ENCODE measurements at regions not wholly inside any gene's neighbourhood (a gene's known extent, or its start where the extent isn't known, plus 50 kb on each side); places are given as distances from the start of the nearest gene placed in this dataset.
"Not testable (repeated sequence)": the region's sequence is repeated elsewhere in the genome, so short reads cannot be mapped to it uniquely, and the experiment has no call there.

- peak; percentile 24 for DNase-seq
These were observed 189.3 kb downstream of the NPIPB11 start for GRCh38 chr16:29217104-29217751.

GRCh38 chr16:29213770-29214169 lies 192.7 kb downstream of the NPIPB11 start:
- not testable (repeated sequence) for DNase-seq

- peak; percentile 12 for DNase-seq
These were observed 193.3 kb downstream of the NPIPB11 start for GRCh38 chr16:29213251-29213650.

- peak; percentile 23 for DNase-seq
These were observed 194.2 kb downstream of the NPIPB11 start for GRCh38 chr16:29212084-29213027.

- peak; percentile 16 for DNase-seq
These were observed 195.1 kb downstream of the NPIPB11 start for GRCh38 chr16:29211456-29211855.

- DNase-seq: peak; percentile 12
These were observed 196.0 kb downstream of the NPIPB11 start for GRCh38 chr16:29210299-29211150.

- not testable (repeated sequence) for DNase-seq
These were observed 200.4 kb downstream of the NPIPB11 start for GRCh38 chr16:29206120-29206519.

- not testable (repeated sequence) for DNase-seq
These were observed 201.4 kb downstream of the NPIPB11 start for GRCh38 chr16:29205151-29205550.

- DNase-seq: no peak
These were observed 201.7 kb downstream of the NPIPB11 start for GRCh38 chr16:29204806-29205135.

GRCh38 chr16:29203933-29204805 lies 202.3 kb downstream of the NPIPB11 start:
- DNase-seq: not testable (repeated sequence)

GRCh38 chr16:29203046-29203932 lies 203.2 kb downstream of the NPIPB11 start:
- DNase-seq: peak; percentile 8

GRCh38 chr16:29202642-29203041 lies 203.9 kb downstream of the NPIPB11 start:
- DNase-seq: not testable (repeated sequence)

- not testable (repeated sequence) for DNase-seq
These were observed 204.4 kb downstream of the NPIPB11 start for GRCh38 chr16:29202025-29202632.

GRCh38 chr16:29201296-29202024 lies 205.1 kb downstream of the NPIPB11 start:
- DNase-seq: peak; percentile 6

GRCh38 chr16:29200681-29201080 lies 205.8 kb downstream of the NPIPB11 start:
- not testable (repeated sequence) for DNase-seq

GRCh38 chr16:29200135-29200601 lies 206.3 kb downstream of the NPIPB11 start:
- not testable (repeated sequence) for DNase-seq

- DNase-seq: peak; percentile 4
These were observed 206.9 kb downstream of the NPIPB11 start for GRCh38 chr16:29199626-29200025.

GRCh38 chr16:29198731-29199521 lies 207.6 kb downstream of the NPIPB11 start:
- no peak for DNase-seq

GRCh38 chr16:29198231-29198630 lies 208.3 kb downstream of the NPIPB11 start:
- no peak for DNase-seq

All from activated CD4-positive, CD25-positive, alpha-beta regulatory T cell treated with anti-CD3 and anti-CD28 coated beads, Interleukin-2, amount 50 U/mL, for 72 hours (primary cell).